ENCODE measurements at regions not wholly inside any gene's neighbourhood (a gene's known extent, or its start where the extent isn't known, plus 50 kb on each side); places are given as distances from the start of the nearest gene placed in this dataset.

GRCh38 chr20:10935658-10936402 lies 262.0 kb upstream of the JAG1 start:
- no peak for TF ChIP-seq CTCF (IDR thresholded peaks at IDR 0.05; ENCODE audit: low read depth, low read length)
- no peak for DNase-seq (ENCODE audit: extremely low read depth, low read depth)

- DNase-seq (ENCODE audit: extremely low read depth, low read depth) = no peak
These were observed 263.0 kb upstream of the JAG1 start for GRCh38 chr20:10936786-10937185.

GRCh38 chr20:10939331-10939941 lies 265.6 kb upstream of the JAG1 start:
- no peak for DNase-seq (ENCODE audit: extremely low read depth, low read depth)
- TF ChIP-seq CTCF (IDR thresholded peaks at IDR 0.05; ENCODE audit: low read depth, low read length) = no peak

More at GRCh38 chr20:10936786-10937185, 263.0 kb upstream of the JAG1 start:
- no peak for TF ChIP-seq CTCF (IDR thresholded peaks at IDR 0.05; ENCODE audit: low read depth, low read length)

GRCh38 chr20:10940941-10941340 lies 267.1 kb upstream of the JAG1 start:
- no peak for DNase-seq (ENCODE audit: extremely low read depth, low read depth)
- no peak for TF ChIP-seq CTCF (IDR thresholded peaks at IDR 0.05; ENCODE audit: low read depth, low read length)

- DNase-seq (ENCODE audit: extremely low read depth, low read depth) = no peak
- no peak for TF ChIP-seq CTCF (IDR thresholded peaks at IDR 0.05; ENCODE audit: low read depth, low read length)
These were observed 270.0 kb upstream of the JAG1 start for GRCh38 chr20:10943686-10944265.

- TF ChIP-seq CTCF (IDR thresholded peaks at IDR 0.05; ENCODE audit: low read depth, low read length) = no peak
- no peak for DNase-seq (ENCODE audit: extremely low read depth, low read depth)
These were observed 272.5 kb upstream of the JAG1 start for GRCh38 chr20:10946124-10946880.
